NOMO-1 (cell line): ENCODE measurements at regions not wholly inside any gene's neighbourhood (a gene's known extent, or its start where the extent isn't known, plus 50 kb on each side); places are given as distances from the start of the nearest gene placed in this dataset.
A peak's percentile ranks its signal among the peaks of the same experiment; 100 is the strongest.

Experiments used
- DNase-seq, 2 experiments: peaks; one replicate each; lab custom pipeline; 2025; ENCODE audit not compliant: unreplicated experiment in 2 of 2; lab: John Stamatoyannopoulos, UW

DNA sequence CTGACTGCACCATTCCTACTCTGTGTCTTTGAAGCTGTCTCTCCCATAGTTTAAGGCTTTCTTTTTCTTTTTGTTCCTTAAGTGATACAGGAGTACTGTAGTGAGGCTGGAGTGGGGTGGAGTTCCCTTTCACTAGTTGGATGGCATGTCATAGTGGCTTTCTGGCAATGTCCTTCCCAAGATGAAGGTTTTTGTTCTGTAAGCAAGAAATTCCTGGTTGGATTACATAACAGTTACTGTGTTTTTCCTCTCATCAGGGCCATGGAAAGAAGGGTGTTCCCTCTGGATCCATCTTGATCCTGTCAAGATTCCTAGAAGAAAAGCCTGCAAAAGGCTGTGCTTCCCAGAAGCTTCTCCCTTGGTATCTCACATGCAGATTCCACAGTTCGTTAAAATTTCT, 84.2 kb downstream of the ACKR3 start:
- no peak for DNase-seq

DNA sequence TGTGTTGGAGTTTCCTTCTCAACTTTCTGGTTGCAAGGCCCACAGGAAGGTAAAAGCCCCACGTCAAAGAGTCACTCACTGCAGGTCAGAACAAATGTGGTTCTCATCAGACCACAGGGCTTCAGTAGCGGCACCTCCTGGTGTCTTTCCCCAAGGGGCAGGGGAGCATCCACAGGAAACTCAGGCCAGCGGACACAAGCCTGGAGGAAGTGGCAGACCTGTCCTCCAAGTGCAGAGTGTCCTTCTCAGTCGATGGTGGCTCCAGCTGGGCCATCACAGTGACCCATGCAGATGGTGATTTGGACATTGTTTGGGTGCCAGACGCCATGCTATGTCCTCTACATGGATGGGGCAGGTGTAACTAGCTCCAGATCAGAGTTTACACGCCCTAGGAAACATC, 84.9 kb downstream of the ACKR3 start:
- no peak for DNase-seq

DNA sequence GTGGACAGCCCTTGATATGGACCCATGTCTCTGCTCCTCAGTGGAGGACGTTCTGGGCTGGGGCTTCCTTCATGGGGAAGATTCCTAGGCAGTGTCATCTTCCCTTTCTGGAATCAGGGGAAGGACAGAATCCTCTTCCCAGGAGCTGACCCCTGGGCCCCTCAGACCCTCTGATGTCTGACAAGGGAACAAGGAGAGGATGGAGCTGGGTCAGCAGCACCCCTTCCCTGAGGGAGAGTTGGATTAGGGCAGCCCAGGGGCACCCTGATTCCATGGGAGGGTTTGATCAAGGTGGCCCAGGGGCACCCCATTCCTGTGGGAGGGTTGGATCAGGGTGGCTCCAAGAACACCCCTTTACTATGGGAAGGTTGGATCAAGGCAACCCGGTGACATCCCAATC, 86.5 kb downstream of the ACKR3 start:
- DNase-seq: no peak

DNA sequence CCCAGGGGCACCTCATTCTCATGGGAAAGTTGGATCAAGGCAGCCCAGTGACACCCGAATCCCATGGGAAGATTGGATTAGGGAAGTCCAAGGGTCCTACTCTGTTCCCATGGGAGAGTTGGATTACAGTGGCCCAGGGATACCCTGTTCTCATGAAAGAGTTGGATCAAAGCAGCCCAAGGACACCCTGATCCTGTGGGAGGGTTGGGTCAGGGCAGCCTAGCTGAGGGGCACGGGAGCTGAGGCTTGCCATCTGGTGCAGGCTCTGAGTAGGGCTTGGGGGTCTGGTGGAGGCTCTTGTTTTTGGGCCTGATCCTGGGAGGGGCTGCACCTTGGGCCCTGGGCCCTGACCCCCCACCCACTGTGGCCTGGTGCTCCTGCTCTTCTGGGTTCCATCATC, 87.1 kb downstream of the ACKR3 start:
- DNase-seq: no peak

DNA sequence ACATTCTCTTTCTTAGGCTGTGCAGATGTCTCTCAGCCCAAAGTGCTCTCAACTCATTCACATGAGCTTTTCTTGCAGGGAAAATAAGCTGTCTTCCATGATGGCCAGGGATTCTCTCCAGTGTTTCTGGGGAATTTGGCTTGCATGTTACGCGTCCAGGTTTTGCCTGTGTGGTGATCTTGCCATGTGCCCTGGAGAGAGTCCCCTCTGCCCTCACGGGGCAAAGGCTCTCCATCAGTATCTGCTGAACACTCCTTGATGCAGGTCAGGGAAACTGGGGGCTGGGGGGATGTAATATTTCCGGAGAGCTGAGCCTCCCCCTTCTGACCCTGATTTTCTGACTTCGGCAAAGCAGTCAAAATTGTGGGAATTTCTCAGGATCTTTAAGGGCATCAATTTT, 87.6 kb downstream of the ACKR3 start:
- no peak for DNase-seq

DNA sequence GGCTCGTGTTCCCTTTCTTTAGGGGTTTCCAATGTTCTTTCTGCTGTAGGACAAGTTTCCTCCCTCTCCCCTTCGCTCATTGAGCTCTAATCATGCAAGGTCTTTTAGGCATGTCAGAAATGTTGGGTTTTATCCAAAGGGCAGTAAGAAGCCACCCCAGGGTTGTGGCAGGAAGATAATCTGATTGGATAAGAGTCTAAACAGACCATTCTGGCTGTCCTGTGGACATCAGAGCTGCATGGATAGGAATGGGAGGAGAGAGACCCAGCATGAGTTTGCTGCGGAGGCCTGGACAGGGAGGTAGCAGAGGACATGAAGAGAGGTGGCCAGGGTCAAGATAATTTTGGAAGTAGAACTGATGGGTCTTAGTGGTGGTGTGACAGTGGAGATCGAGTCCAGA, 88.2 kb downstream of the ACKR3 start:
- DNase-seq: no peak

DNA sequence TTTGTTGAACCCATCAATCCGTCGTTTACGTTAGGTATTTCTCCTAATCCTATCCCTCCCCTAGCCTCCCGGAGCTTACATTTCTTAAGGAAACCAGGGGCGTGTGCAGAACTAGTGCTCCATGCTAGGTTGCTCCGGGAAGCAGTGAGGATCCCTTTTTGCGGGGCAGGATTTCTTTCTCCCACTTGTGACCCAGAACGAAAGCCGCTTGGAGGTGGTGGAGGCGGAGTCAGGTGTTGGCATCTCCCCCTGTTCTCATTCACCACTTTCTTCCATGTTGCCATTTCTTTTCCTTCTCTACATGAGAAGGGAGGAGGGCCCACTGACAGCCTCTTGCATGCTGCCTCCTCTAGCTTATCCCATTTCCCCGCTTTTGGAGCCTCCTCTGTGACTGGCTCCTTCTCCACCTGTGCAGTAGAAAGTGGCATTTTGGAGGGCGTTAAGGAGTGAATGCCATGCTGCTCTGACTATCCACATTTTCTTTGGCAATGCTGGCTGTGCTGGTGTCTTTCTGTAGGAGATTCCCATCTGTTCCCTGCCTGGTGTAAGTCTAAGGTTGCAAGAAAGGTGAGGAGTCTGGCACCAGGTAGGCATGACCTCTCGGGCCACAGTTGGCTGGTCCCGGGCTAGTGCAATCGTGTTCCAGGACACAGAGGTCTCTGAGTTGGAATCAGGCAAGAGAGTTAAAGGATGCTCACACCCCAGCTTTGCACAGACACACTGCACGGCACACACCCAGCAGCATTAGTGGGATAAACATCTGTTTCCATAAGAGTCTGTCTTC, 89.5 kb downstream of the ACKR3 start:
- no peak for DNase-seq

DNA sequence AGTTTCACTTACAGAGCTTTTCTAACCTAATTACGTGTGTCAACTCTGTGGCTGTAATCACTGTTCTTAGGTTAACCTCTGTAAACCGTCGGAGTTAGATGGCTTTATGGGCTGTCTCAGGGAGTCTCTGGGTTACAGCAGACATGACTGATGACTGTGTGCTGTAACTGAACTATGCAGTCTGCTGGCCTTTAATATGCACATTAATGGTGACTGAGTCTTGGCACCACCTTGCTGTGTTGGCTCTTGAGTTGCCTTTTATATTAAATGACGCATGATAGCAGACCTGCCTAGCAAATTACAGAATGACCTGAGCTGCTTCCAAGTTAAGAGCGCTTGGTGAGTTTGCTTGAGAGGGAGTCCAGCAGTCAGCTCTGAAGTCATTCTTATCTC, 90.1 kb downstream of the ACKR3 start:
- DNase-seq: no peak

DNA sequence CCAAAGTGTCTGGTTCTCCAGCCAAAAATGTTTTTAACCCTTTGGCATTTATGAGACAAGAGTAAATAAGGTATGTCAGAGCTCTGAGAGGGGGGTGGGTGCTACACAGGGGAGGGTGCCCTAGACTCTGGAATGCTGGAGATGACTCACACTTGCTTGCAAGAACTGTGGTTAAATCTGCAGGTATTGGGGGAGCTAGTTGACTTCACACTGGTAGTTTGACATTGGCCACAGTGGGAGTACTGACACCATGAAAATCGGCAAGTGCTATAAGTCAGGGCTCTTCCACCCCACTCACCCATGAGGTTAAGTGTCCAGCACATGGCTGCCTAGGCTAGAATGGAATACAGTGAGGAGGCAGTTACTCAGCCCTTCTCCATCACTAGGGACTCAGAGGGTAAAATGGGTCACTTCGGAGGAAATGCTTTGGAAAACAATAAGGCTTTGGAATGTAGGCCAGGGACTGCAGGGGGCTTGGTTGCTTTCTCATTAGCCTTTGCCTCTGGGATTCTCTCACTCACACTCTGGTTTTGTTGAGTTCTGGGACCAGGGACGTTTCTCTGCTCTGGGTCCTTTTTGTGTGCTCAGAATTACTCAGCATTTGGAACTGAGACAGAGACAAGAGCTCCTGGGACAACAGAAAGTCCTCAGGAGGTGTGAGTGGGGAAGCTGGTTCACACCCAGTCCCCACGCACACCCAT, 91.6 kb downstream of the ACKR3 start:
- DNase-seq: no peak

DNA sequence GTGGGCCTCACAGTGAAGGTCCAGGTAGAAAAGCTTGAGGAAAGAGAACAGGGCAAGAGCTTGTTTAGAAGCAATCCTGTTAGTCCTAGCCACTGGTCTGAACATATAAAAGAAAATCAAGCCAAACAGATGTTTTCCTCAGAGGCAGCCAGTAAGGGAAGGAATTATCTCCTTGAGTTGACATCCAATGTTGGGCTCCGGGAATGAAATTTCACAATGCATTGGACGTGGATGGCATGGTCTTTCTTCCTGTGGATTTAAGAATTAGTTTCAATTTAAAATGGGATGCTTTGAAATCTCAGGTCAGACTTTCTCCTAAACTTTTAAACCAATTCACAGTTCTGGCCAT, 92.1 kb downstream of the ACKR3 start:
- DNase-seq: no peak

DNA sequence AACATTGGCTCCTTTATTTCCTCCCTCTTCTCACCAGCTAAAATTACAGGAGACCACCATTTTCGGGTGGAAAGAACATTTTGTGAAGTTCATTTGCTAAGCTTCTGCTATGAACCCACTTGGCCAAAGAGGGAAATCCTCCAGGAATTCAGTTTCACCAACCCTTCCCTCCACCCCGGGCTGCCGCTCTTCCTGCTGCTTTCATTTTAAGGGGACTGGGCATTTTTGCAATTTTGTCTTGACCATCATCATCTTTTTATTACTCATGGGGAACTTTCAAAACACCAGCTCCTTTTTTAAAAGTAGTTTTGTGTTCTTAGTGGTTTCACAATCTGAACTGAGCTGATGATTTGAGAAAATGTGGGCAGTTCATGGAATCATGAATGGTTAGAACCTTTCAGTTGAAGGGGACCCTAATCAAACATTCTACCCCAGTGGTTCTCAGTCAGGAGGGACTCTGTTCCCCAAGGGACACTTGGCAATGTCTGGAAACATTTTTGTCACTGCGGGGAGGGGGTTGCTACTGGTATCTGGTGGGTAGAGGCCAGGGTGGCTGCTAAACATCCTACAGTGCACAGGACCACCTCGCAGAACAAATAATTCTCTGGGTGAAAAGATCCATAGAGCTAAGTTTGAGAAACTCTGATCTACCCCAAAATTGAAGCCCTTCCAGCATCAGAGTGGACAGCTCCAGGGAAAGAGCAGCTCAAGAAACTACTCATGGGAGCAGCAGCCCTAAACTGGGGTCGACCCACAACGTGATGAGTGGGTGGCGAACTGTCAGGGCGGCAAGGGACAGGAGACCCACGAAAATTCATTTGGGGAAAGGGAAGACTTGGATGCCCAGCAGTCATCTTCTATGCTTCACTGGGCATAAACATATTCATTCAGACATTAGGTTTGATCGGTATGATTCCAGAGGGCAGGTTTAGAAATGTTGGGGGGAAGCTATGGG, 92.9 kb downstream of the ACKR3 start:
- peak in 1 of 2 experiments; percentile 12 for DNase-seq

DNA sequence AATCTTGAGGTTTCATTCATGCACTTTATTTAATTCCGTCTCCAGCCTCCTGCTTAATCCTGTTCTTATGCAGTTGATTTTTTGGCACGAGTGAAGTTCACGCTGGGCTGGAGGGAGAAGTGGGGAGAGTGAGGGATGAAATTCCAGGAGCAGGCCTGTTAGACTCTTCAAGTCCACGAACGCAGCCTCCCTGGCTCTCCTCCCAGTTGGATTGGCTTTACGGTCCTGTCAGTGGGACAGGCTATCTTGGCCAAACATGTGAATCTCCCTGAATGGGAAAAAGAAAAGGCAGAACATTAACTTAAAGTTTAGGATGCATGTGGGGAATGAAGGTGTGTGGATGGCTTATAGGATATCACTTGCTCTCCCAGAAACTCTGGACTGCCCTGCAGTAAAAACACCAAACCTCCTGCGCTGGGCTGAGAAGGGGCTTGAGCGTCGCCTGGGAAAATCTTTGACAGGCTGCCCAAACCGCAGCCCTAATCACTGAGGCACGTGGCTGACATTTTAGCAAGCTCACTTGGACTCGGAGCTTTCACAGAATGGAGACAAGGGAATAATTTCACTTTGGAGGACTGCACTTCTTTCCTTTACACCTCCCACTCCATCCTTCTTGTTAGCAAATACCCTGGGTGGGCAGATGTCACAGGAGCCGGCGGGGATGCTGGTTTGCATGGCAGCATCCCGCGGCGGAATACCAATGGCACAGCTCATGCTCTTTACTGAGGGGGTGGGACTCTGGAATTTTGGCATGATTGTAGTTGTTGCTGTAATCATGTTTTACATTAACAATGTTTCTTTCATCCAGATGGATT, 93.9 kb downstream of the ACKR3 start:
- DNase-seq: no peak

DNA sequence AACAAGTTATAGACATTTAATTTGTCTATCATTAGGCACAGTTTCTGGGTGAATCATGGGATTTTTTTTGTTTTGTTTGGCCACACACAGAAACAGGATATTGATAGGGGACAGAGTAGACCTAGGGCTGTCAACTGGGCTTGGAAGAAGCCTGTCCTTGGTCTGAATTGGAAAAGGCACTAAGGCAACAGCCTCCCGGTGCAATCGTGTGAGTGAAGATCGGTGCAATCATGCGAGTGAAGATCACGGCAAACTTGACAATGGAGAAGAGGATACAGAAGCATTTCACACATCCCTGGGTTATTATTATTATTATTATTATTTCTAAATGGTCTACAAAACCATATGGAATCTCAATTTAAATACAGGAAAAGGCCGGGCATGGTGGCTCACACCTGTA, 94.5 kb downstream of the ACKR3 start:
- no peak for DNase-seq

DNA sequence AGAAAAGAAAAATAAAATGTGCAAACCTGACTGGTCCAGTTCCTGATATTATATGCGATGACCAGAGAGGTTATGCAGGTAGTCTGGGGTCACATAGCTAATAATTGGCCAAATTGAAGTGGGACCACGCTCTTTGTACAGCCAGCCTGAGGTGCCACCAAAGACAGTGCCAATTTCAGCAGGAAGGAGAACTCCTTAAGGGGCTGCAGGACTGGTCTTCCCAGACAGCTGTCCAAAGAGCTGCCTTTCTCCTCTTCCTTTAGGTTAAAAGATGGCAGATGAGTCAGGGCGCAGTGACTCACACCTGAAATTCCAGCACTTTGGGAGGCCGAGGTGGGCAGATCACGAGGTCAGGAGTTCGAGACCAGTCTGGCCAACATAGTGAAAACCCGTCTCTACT, 95.5 kb downstream of the ACKR3 start:
- no peak for DNase-seq

DNA sequence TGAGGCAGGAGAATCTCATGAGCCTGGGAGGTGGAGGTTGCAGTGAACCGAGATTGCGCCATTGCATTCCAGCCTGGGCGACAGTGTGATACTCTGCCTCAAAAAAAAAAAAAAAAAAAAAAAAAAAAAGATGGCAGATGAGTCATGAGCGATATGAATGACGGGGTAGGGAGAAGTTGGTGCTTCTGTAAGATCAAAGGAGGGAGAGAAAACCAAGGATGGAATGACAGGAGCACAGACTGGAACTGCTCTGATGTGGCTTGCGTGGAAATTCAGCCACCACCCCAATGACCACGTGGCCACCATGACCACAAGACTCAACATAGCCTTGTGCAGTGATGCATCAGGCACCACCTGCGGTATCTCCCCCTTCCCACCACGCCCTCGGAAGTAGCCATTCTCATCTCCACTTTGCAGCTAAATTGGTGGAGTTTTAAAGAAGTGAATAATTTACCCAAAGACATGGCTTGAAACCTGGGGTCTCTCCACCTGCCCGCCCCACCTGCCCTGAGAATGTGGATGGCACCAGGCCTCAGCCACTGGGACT, 96.0 kb downstream of the ACKR3 start:
- DNase-seq: no peak

DNA sequence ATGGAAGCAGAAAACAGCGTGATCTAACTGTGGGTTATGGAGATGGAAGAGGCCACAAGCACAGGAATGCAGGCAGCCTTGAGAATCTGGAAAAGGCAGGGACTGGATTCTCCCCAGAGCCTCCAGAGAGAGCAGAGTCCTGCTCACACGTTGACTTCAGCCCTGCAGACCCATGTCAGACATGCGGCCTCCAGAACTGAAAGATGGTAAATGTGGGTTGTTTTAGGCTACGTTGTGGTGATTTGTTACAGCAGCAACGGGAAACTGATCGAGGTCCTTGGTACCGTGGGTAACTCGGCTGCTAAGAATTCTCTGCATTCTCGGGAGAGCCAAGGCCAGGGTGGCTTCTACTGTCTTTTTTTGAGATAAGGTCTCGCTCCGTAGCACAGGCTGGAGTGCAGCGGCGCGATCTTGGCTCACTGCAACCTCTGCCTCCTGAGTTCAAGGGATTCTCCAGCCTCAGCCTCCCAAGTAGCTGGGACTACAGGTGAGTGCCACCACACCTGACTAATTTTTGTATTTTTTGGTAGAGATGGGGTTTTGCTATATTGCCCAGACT, 97.1 kb downstream of the ACKR3 start:
- no peak for DNase-seq

DNA sequence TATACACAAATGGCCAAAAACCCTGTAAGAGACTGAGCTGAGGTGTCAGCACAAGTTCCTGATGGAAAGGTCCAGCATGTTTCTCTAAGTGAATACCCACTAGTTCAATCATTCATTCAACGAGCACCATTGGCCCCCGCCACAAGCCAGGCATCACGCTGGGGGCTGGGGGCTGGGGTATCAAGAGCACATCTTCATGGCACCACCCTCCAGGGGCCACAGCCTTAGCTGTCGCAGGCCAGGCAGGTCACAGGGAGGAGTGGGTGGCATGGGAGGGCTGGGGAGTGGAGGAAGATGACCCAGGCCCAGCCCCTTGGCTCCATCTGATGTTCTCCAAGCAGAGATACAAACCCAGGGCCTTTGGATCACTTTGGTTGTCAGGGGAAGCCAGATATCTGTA, 97.9 kb downstream of the ACKR3 start:
- DNase-seq: no peak

DNA sequence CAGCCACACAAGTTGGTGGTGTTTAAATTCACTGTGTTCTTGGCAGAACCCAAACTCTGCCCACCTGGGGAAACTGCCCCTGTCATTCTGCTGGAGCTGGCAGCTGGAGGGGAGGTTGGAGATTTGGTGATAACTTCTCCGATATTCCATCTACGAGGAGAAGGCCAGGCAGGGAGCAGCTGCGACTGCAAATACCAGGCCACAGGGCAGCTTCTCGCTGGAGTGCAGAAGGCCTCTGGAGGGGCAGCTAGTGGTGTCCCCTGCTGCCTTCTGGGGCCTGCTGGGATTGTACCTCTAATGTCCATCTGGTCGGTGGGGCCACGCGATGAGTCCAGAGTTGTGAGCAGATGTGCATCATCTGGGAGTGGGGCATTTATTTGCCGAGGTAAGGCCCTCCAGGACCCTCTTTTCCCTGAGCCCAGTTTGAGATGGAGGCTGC, 98.9 kb downstream of the ACKR3 start:
- no peak for DNase-seq

DNA sequence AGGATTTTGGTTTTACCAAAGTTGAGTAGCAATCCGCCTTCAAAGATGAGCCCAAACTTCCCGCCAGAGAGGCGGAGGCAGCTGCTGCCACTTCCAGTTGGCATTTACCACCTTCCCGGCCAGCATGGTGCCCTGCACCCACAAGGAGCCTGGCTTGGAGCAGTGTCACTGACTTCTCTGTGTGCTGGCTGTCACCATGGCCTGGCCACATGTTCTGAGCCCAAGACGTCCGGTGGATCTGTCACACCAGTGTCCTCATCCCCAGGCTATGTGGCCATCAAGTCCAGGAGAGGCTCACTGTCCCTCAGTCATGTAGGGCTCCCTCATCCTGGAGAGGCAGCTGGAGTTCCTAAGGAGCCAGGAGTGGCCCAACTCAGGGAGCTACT, 100.6 kb downstream of the ACKR3 start:
- no peak for DNase-seq
